ENCODE measurements at regions not wholly inside any gene's neighbourhood (a gene's known extent, or its start where the extent isn't known, plus 50 kb on each side); places are given as distances from the start of the nearest gene placed in this dataset.

DNA sequence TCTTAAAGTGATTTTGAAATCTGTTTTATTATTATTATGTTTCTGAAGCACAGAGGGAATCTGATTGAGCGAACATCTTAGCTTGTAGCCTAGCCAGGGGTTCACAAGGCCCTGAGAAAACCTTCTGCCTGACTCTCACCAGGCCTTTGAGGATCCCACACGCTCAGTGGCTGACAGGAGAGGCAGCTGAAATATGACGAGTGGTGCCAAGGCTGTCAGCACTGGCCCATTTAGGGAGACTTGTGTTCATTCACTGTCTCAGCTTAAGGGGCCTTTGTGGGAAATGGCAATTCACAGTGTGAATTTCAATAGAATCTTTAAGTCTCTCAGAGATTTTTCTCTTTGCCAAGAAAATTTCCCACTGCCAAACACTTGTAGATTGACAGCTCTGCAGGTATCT is 770.9 kb downstream of the TUSC7 start:
- no peak for FAIRE-seq
- DNase-seq (ENCODE audit: low spot score in 2 of 2): no peak

DNA sequence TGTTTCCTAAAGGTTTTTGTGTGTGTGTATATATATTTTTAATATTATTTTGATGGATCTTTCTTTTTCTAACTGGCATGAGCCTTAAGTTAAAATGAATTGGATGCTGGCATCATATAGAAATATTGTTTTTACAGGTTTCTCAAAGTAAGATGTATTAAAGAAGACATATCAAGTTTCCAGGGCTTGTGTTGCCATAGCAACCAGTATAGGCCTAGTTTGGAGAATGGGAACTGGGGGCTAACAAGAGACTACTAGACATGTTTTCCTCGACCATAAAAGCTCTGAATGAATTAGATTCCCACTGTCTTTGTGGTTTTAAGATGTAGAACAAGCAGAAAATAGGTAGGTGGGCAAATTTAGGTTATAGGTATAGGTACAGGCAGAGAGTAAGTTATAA is 771.4 kb downstream of the TUSC7 start:
- DNase-seq (ENCODE audit: low spot score in 2 of 2): no peak
- no peak for FAIRE-seq

DNA sequence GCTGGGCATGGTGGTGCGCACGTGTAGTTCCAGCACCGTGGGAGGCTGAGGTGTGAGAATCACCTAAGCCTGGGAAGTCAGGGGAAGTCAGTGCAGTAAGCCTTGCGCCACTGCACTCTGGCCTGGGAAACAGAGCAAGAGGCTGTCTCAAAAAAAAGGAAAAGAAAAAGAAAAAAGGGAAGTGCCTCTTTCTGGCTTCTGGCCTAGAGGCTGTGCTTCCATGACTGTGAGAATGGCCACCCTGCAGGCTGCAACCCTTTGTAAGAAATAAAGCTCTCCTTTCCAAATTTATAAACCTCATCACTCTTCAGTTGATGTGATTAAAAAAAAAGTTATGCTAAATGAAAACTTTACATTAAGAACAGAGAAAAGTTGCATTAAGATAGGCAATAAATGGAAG is 774.3 kb downstream of the TUSC7 start:
- FAIRE-seq (no peak), DNase-seq (ENCODE audit: low spot score in 2 of 2) (no peak)

DNA sequence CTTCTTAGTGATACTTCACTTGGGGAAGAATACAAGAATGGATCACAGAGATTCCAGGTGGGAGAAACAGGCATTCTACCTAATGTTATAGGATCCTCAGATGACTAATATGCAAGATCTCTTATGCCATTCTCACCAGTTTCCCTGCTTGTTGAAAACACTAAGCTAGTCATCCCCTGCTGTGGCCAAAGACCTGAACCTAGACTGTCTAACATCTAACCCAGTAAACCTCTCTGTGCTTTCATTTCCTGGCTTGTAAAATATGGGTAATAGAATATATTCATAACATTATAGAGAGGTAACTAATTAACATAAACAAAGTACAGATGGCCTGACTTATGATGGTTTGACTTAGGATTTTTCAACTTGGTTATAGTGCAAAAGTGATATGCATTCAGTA is 776.3 kb downstream of the TUSC7 start:
- DNase-seq (ENCODE audit: low spot score in 2 of 2) (no peak), FAIRE-seq (no peak)

DNA sequence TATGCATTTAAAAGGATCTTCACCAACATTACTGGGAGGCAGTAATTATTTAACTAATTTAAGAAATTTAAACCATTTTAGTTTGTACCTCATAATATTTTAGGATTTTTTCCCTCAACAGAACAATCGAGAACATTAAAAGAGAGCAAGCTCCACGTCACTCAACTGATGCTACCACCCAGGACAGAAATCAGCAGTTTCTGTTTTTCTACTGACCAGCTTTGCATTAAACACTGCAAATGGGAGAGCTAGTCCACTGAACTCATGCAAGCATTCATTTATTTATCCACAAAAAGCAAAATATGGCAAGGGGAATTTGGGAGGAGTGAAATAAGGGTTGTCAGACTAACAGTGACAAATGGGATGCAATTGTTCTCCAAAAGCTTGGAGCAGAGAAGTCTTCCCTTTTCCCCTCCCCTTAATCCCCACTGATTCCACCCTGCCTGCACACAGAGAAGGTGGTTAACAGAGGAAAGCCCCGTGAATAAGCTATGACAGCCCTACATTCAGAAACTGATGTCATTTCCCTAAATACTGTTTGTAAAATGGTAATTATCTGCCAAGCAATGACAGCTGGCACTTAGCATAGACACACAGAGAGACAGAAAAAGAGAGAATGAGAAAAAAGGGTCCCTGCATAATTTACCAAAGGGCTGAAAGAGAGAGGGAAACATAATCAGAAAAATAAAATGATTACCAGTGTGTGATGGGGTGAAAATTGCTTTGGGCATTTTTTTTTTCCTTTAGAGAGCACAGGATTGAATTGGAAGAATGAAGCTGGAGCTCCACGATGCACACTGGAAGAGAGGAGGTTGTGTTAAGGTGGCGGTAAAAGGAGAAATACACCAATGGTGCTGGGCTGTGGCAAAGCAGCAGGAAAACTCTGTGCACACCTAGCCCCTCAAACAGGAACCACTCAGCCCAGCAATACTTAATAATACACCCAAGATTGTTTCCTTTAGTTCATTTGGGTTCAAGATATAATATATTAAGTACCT is 777.4 kb downstream of the TUSC7 start:
- FAIRE-seq: no peak
- DNase-seq (ENCODE audit: low spot score in 2 of 2): no peak

DNA sequence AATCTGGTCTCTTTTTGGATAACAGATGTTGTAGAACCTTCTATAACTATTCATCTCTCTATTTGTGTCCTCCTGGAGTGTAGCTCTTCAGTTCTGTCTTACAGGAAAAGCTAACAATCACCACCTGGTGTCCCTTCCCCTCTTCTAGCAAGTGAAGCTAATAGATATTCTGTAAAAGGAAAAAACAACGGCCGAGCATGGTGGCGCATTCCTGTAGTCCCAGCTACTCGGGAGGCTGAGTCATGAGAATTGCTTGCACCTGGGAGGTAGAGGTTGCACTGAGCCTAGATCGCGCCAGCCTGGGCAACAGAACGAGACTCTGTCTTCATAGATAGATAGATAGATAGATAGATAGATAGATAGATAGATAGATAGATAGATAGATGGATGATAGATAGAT is 779.4 kb downstream of the TUSC7 start:
- FAIRE-seq: no peak
- DNase-seq (ENCODE audit: low spot score in 2 of 2): no peak

DNA sequence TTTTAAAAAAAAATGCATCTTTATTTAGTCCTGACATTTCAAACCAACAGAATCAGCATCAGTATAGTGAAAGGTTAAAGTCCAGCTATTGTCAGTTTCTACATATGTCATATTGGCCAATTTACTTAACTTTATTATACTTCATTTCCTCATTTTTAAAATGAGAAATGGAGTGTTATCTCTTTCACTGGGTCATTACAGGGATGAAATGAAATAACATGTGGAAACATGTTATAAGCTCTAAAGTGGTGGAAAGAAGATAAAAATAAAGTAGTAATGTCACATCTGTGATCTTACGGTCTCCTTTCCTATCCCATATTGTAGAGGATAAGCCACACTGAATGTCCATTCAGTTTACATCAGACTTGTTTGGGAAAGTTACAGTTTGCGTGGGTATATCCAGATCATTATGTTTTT is 780.1 kb downstream of the TUSC7 start:
- DNase-seq (ENCODE audit: low spot score in 2 of 2) (no peak), FAIRE-seq (no peak)

DNA sequence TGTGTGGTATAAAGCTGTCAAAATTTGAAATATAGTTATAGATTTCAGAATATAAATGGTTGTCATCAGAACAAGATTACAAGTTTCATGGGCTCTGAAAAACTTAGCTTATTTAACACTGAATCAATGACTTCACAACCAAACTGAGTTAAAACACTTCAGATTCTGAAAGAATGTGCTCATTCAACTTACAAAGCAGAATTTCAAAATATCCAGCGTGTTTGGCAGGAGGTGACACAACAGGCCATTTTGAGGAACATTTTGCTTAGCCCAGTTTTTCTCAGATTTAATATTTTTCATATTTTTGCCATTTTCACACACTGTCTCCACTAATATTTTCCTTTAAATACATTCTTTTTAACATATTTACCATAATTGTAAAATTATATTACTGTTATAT is 781.1 kb downstream of the TUSC7 start:
- DNase-seq (ENCODE audit: low spot score in 2 of 2): no peak
- FAIRE-seq: no peak

DNA sequence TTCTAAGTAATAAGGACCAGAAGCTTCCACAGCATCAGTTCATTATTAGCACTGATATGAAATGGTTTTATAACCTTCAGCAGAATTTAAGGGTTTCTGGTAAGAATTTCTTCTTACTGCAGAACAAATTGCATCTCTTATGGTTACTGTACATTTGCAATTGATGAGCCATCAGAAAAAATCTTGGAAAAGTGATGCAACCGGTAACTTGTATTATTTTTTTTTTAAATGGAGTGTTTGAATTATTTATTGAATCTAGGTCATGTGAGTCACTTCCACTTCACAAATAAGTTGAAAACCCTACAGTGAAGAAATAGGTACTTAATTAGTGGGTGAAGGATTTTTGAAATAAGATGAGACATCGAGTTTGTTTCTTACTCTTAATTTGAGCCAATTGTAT is 786.0 kb downstream of the TUSC7 start:
- DNase-seq (ENCODE audit: low spot score in 2 of 2) (no peak), FAIRE-seq (no peak)

DNA sequence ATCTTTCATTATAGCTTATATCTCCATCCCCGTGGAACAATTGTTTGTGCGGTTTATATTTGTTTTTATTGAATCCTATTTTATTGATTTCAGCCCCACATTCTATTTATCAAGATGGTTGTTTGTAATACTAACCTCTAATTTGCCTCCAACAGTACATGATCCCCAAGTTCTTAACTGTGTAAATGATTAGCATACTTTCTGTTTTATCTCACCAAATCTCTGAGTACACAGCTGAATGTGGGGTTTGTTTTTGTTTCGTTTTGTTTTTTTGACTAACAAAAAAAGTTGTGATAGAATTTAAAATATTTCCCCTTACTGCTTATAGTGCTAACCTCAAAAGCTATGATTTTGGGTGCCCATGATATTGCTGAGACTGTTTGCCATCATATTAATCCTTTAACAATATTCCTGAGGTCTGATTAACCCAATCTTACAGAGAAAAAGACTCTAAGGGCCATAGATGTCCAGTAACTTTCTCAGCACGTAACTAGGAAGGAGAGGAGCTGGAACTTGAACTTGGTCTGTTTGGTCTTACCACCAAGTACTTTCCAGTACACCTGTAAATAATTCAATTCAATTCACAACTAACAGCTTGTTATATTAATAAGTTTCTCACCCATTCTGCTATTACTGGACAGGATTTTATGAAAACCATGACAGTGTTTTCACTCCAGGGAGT is 789.8 kb downstream of the TUSC7 start:
- FAIRE-seq (no peak), DNase-seq (ENCODE audit: low spot score in 2 of 2) (no peak)

DNA sequence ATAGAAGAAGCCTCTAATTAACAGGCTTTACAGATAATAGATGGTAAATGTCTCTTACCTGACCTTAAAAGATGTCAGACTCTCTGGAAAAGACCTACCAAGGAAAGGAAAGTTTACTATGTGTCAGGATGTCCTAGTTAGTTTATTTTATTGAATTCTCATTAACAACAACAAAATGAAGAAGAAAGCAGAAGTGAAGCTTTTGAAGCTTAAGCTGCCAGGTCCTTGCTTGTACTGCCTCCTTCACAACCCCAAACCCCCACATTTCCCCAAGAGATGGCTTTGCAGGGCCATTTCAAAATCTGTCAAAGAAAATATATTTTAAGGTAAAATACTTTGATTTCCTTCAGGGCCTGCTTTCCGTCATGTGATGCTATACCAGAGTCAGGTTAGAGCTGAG is 798.4 kb downstream of the TUSC7 start:
- FAIRE-seq (no peak), DNase-seq (ENCODE audit: low spot score in 2 of 2) (no peak)

DNA sequence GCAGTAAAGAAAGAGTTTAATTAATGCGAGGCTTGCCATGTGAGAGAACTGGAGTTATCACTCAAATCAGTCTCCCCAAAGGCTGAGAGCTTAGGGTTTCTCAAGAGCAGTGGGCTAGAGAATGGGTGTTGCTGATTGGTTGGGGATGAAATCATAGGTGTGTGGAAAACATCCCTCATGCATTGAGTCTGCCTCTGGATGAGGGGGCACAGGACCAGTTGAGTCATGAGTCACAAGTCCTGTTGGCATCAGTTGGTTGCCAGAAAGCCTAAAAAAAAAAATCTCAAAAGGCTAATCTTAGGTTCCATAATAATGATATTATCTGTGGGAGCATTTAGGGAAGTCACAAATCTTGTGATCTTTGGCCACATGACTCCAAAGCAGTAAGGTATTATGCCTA is 800.3 kb downstream of the TUSC7 start:
- FAIRE-seq (no peak), DNase-seq (ENCODE audit: low spot score in 2 of 2) (no peak)

DNA sequence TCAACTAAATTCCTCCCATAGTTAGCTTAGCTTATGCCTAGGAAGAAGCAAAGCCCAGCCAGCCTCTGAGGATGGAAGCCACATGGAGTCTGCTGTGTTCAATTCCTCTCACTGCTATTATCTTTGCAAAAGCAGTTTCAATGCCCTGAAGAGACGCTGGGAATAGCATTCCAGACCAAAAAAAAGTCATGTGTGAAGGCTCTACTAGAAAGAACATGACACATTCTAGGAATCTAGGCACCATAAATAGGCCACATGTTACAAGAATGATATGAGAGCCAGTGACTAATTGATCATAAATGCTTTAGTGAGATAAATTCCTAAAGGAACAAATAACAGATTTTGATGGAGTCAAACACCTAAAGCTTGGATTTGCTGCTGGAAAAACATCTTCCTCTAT is 800.8 kb downstream of the TUSC7 start:
- DNase-seq (ENCODE audit: low spot score in 2 of 2): no peak
- FAIRE-seq: no peak

DNA sequence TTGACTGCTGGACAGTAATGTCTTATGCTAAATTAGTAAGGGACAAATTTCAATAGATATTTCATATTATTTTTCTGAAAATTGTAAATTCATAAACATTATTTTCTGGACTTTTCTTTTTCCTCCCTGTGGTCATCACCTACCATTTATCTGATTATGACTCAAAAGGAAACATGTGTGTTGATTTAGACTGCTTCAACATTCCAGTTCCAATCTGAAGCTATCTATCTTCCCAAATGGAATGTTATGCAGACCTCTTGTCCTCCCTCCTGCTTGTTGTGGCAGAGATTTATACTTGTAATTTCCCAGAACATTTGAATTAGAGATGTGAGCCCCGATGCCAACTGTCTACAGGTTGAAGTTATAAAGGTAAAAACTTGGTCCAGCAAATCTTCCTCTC is 803.4 kb downstream of the TUSC7 start:
- DNase-seq (ENCODE audit: low spot score in 2 of 2): no peak
- no peak for FAIRE-seq

DNA sequence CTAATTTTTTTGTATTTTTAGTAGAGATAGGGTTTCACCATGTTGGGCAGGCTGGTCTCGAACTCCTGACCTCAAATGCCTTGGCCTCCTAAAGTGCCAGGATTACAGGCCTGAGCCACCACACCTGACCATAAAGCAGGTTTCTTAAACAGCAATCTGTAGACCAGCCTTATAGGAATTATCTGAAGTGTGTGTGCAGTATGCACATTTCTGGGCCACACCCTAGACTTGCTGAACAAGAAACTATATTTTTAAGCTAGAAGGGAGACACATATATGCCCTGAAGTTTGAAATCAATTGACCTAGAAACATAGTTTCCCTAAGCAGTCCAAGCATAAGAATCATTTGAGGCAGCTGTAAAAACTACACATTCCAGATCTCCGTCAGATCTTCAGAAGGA is 805.7 kb downstream of the TUSC7 start:
- no peak for DNase-seq (ENCODE audit: low spot score in 2 of 2)
- FAIRE-seq: no peak

DNA sequence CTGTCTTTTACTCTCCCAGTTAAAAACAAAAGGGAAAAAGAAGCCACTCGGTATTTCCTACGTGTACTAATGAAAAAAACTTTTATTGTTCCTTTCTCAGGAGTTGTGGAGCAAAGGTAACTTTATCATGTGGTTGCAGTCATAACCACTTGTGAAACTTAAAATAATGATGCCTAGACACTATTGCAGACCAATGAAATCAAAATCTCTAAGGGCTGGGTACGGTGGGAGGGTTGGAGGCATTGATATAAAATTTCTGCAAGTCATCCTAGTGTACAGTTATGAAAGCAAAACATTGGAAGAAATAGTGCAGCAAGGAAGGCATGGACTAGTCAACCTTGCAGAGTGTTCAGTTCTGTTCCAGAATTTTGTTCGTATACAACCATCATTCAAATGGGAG is 808.8 kb downstream of the TUSC7 start:
- no peak for DNase-seq (ENCODE audit: low spot score in 2 of 2)
- FAIRE-seq: no peak

DNA sequence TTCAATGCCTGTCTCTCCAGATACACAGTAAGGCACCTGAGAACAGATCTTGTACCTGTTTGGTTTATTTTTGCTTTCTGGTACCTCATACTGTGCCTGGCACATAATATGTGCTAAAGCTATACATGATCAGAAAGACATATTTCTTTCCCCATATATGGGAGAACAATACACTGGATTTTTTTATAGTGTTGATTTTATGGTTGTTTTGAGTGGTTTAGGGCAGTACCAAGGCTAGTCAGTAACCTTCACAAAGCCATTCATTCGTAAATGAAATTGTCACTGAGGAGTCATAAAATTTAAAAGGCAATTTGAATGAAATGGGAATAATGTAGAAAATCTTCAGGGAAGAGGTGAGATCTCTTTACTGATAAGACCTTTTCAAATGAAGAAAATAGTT is 810.2 kb downstream of the TUSC7 start:
- FAIRE-seq (no peak), DNase-seq (ENCODE audit: low spot score in 2 of 2) (no peak)

DNA sequence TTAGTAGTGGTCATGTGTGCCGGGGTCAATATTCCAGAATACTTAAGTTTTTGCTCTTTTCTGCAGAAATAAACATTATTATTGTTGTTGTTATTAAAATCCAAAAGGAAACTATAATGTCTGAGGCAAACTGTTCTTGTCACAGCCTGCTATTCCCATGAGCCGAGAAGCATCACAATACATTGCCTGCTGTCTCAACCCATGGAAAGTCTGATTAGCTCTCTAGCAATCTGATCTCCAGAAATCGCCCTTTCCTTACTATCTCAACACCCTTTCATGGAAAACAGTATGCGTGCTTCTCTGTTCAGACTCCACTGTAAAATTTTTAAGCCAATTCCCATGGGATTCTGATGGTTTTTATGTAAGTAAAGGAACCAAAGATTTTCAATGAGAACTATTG is 811.0 kb downstream of the TUSC7 start:
- FAIRE-seq: no peak

DNA sequence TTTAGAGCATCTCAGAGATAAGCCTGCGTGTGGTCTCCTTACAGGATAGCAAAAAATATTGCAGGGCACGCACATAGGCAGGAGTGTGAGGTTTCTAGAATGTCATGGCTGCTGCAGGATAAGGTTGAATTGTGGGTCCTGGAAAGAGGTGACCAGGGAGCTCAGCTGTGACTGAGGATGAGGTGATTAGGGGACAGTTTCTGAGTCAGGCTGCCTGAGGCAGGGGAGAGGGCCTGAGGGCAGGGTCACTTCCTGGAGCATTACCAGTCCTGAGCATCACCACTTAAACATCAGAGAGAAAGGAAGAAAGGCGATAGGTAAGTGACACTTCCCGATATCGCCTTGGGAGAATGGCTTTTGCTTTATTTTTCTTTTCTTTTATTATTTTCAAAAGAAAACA is 813.8 kb downstream of the TUSC7 start:
- DNase-seq (ENCODE audit: low spot score in 2 of 2) (no peak), FAIRE-seq (no peak)

More for the DNA sequence above, 811.0 kb downstream of the TUSC7 start:
- no peak for DNase-seq (ENCODE audit: low spot score in 2 of 2)

DNA sequence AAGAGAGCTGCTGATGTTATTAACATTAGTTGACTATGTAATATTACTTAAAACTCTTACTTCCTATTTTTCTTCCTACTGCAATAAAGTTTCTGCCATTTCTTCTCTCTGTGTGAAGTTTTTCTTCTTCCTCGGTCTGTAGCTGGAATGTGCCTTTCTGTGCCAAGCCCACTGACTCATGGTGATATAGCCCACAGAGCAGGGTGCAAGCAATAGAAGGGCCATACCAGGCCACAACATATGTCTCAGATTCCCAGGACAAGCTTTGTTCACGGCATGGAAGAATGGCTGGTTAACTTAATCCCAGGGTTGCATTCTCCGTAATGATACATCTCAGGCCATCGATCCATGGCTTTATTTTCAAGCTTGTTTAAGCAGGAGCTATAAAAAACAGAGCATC is 815.3 kb downstream of the TUSC7 start:
- no peak for FAIRE-seq
- no peak for DNase-seq (ENCODE audit: low spot score in 2 of 2)

DNA sequence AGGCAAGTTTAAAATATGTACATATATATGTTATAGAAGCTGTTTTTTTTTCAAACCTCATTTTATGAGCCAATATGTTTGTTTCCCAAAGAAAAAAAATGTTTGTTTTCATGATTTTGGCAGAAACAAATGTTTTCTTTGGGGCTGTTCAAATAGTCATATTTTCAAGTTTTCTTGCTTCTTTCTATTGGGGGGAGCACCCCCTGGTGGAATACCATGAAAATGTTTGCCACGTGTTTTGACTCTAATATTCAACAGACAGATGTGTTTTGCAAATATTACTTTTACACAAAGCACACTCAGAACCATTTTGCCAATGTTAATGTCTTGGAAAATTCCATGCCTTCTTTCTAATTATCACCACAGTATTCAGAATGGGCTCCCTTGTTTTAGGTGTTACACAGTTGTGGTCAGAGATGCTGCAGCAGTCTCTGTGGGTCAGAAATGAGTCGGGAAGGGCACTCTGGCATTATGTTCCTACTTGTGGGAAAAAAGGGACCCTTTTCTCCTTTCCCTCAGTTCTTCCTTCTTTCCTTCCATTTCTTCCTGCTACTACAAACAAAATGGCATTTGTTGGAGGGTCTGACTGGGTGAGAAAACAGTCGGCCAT is 817.0 kb downstream of the TUSC7 start:
- peak; percentile 75 for FAIRE-seq

DNA sequence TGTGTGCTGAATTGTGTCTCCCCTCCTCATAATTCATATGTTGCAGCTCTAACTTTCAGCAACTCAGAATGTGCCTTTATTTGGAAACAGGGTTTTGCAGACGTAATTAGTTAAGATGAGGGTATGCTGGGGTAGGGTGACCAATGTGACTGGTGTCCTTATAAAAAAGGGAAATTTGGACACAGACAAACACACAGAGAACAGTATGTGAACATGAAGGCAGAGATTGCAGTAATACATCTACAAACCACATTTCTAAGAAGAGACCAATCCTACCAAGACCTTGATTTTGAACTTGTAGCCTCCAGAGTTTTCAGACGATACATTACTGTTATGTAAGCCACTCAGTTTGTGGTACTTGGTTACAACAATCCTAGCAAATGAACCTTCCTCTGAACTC is 817.8 kb downstream of the TUSC7 start:
- DNase-seq (ENCODE audit: low spot score in 2 of 2) (no peak), FAIRE-seq (no peak)

More for the DNA sequence above, 817.0 kb downstream of the TUSC7 start:
- no peak for DNase-seq (ENCODE audit: low spot score in 2 of 2)

All from frontal cortex (tissue), 3 donors.